Psoas muscle (tissue), 7 donors: ENCODE measurements at regions not wholly inside any gene's neighbourhood (a gene's known extent, or its start where the extent isn't known, plus 50 kb on each side); places are given as distances from the start of the nearest gene placed in this dataset.

Source experiments
- ATAC-seq, 4 donors: fragments of 200-7000 bp; cut with Tn5 transposase; one replicate each; pipeline ENCODE4 v1.9.1; 2020; ENCODE audit warnings: moderate library complexity in 3 of 4, mild to moderate bottlenecking in 2 of 4
- DNase-seq, 2 donors: peaks; one replicate each; pipeline ENCODE4 v3.0.0-alpha.2; 2020
- H3K27ac ChIP-seq: fragments of 200-600 bp; one replicate; pipeline ENCODE4 v1.8.0; 2022
- H3K27me3 ChIP-seq, 3 donors: fragments of 200-600 bp in 1 of 3; one replicate each; pipeline versions ENCODE4 v1.6.1 to v1.8.0; 2013 to 2022; ENCODE audit warnings: low read length in 2 of 3, mild to moderate bottlenecking in 2 of 3, moderate library complexity in 1 of 3; ENCODE audit not compliant: insufficient read depth in 3 of 3
- H3K36me3 ChIP-seq, 2 donors: fragments of 200-600 bp in 1 of 2; one replicate each; pipeline versions ENCODE4 v1.6.1 to v1.8.0; 2013 to 2022; ENCODE audit warnings: low read depth in 1 of 2, mild to moderate bottlenecking in 1 of 2, moderate library complexity in 1 of 2; ENCODE audit not compliant: insufficient read depth in 1 of 2
- H3K4me1 ChIP-seq: fragments of 200-600 bp; one replicate; pipeline ENCODE4 v1.8.0; 2022
- H3K4me3 ChIP-seq: fragments of 200-600 bp; one replicate; pipeline ENCODE4 v1.8.0; 2022; ENCODE audit warnings: mild to moderate bottlenecking
- H3K9me3 ChIP-seq: fragments of 200-600 bp; one replicate; pipeline ENCODE4 v1.8.0; 2022
- CTCF ChIP-seq: fragments of 200-600 bp; IDR thresholded peaks from one replicate; pipeline ENCODE4 v1.8.0; 2022; ENCODE audit warnings: antibody characterized with exemption
- WGBS, 3 donors: extraction: QIAGEN DNeasy Blood & Tissue Kit; methylation state at CpG; one replicate each; pipeline versions ENCODE4 v1.1.6 to v1.1.7; 2013; 5-methylcytosine and 5-hydroxymethylcytosine counted together
- intact Hi-C, 2 donors: fragments of 100-400 bp; cut with DNase I; formaldehyde crosslinking; loops; one replicate each; pipeline versions ENCODE4 v1.11.0 to v1.14.2; 2022
- donor health status: healthy with polysubstance abuse.
- donor health status: DM: no; HTN: no; CAD: no; lungs with moderate emphysema.
- donor health status: Bipolar disorder and iron deficiency.
- donor health status: healthy.
- donor health status: DM: yes; HTN: yes; CAD: no.
- donor health status: DM: no; HTN: no; CAD: no.
- donor health status: DM: yes; HTN: yes; CAD: no.

- Histone ChIP-seq H3K4me3 (no peak overlapping the region), H3K4me1 (no peaks in the 10 kb centered on the region), H3K27ac (no peak overlapping the region), H3K27me3 (no peaks in the 10 kb centered on the region), H3K36me3 (no peaks in the 10 kb centered on the region), H3K9me3 (no peaks in the 10 kb centered on the region)
- DNase-seq = no peak
- 77 to 85% (median 82%) methylated on average over 3 of the region's 3 CpGs for WGBS, 3 donors
- intact Hi-C loops = no loop called here
- ATAC-seq = no peak
- no peak for TF ChIP-seq CTCF
These were observed 158.5 kb upstream of the ADAMTS16 start for GRCh38 chr5:4981608-4982007.

GRCh38 chr5:4983701-4984100 is 156.4 kb upstream of the ADAMTS16 start:
- Histone ChIP-seq H3K27me3 (no peaks in the 10 kb centered on the region), H3K27ac (no peak overlapping the region), H3K4me1 (no peaks in the 10 kb centered on the region), H3K36me3 (no peaks in the 10 kb centered on the region), H3K4me3 (no peak overlapping the region), H3K9me3 (no peaks in the 10 kb centered on the region)
- WGBS, 3 donors = 46 to 71% (median 50%) methylated on average over 3 of the region's 3 CpGs
- no peak for DNase-seq
- intact Hi-C loops = no loop called here
- no peak for TF ChIP-seq CTCF
- no peak for ATAC-seq

- WGBS, 3 donors = 88 to 90% (median 89%) methylated on average over 1 of the region's 1 CpG
- Histone ChIP-seq H3K4me1 (no peaks in the 10 kb centered on the region), H3K27me3 (no peaks in the 10 kb centered on the region), H3K9me3 (no peaks in the 10 kb centered on the region), H3K27ac (no peak overlapping the region), H3K36me3 (no peaks in the 10 kb centered on the region), H3K4me3 (no peak overlapping the region)
- ATAC-seq (no peak), DNase-seq (no peak)
- intact Hi-C loops = no loop called here
- TF ChIP-seq CTCF = no peak
These were observed 155.7 kb upstream of the ADAMTS16 start for GRCh38 chr5:4984461-4984860.

GRCh38 chr5:4987431-4987830 is 152.7 kb upstream of the ADAMTS16 start:
- H3K9me3 ChIP-seq = no peaks in the 10 kb centered on the region
- no peaks in the 10 kb centered on the region for H3K4me1 ChIP-seq
- no peak for TF ChIP-seq CTCF
- no peak for DNase-seq
- no peaks in the 10 kb centered on the region for H3K36me3 ChIP-seq
- intact Hi-C loops = no loop called here
- no peaks in the 10 kb centered on the region for H3K27me3 ChIP-seq
- 45 to 60% (median 58%) methylated on average over 4 of the region's 4 CpGs for WGBS, 3 donors
- no peak for ATAC-seq
- H3K27ac ChIP-seq = no peak overlapping the region
- H3K4me3 ChIP-seq = no peak overlapping the region

GRCh38 chr5:4989118-4989517 is 151.0 kb upstream of the ADAMTS16 start:
- 81 to 100% (median 82%) methylated on average over 1 of the region's 1 CpG for WGBS, 3 donors

More at GRCh38 chr5:4989118-4989517, 151.0 kb upstream of the ADAMTS16 start:
- ATAC-seq (no peak), DNase-seq (no peak)
- Histone ChIP-seq H3K9me3 (no peaks in the 10 kb centered on the region), H3K36me3 (no peaks in the 10 kb centered on the region), H3K27ac (no peak overlapping the region), H3K4me3 (no peak overlapping the region), H3K4me1 (no peaks in the 10 kb centered on the region), H3K27me3 (no peaks in the 10 kb centered on the region)
- intact Hi-C loops = no loop called here
- no peak for TF ChIP-seq CTCF
